ENCODE measurements at regions not wholly inside any gene's neighbourhood (a gene's known extent, or its start where the extent isn't known, plus 50 kb on each side); places are given as distances from the start of the nearest gene placed in this dataset.

DNA sequence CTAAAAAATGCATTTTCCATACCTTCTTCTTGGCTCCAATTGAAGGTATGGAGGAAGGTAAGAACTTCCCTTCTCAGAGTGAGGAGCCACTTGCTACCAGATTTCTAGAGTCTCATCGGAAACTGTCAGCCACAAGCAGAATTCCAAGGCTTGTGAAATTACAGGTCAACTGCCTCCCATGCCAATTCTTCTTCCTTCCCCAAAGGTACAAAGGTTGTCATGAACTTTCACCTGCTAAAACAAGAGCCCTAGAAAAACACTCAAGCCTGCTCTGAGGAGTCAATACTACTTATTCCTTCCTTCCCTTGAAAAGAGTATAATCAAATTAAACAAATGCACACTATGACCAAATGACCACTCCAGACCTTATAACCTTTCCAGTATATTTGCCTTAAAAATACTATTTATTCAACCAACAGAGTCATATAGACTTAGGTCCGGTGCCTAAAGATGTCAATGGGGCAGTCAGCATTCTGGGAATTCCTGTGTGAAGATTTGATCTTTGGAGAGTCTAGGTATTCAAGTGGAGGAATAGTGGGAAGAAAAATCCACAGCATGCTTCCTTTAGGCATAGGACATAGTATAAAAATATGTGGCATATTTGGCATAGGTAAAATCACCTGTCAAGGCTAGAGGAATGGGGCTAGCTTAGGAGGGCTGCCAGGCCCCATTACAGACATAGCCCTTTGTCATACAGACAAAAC, 539.3 kb downstream of the LIG4 start:
- H3K27ac ChIP-seq, result no peak overlapping the region
- no peak for DNase-seq
- intact Hi-C loops (cut with DNase I), result no loop called here
- 32 to 50% methylated on average over 2 of the region's 2 CpGs for WGBS, 2 donors
- H3K9me3 ChIP-seq, result no peaks in the 10 kb centered on the region
- H3K27me3 ChIP-seq, result no peaks in the 10 kb centered on the region
- no peaks in the 10 kb centered on the region for H3K36me3 ChIP-seq
- H3K4me1 ChIP-seq, result no peaks in the 10 kb centered on the region
- no peak overlapping the region for H3K4me3 ChIP-seq (replicated peaks in 1 of 3)
- TF ChIP-seq POLR2A (IDR thresholded peaks at IDR 0.05) (no peak), CTCF (IDR thresholded peaks at IDR 0.05) (no peak)

- WGBS, 2 donors, result 83 to 84% methylated on average over 8 of the region's 8 CpGs
- intact Hi-C loops (cut with DNase I), result no loop called here
- Histone ChIP-seq H3K27ac (no peak overlapping the region), H3K27me3 (no peaks in the 10 kb centered on the region), H3K9me3 (no peaks in the 10 kb centered on the region), H3K4me3 (replicated peaks in 1 of 3) (no peak overlapping the region), H3K4me1 (no peaks in the 10 kb centered on the region), H3K36me3 (no peaks in the 10 kb centered on the region)
- TF ChIP-seq CTCF (IDR thresholded peaks at IDR 0.05) (no peak), POLR2A (IDR thresholded peaks at IDR 0.05) (no peak)
- no peak for DNase-seq
Observed at GRCh38 chr13:107669391-107669993, 545.8 kb downstream of the LIG4 start.

- WGBS, 2 donors, result 92 to 98% methylated on average over 2 of the region's 2 CpGs
- no peaks in the 10 kb centered on the region for H3K27me3 ChIP-seq
- DNase-seq, result no peak
- H3K9me3 ChIP-seq, result no peaks in the 10 kb centered on the region
- H3K36me3 ChIP-seq, result no peaks in the 10 kb centered on the region
- no peaks in the 10 kb centered on the region for H3K4me1 ChIP-seq
- H3K27ac ChIP-seq, result no peak overlapping the region
- no peak for TF ChIP-seq CTCF (IDR thresholded peaks at IDR 0.05)
- no peak overlapping the region for H3K4me3 ChIP-seq (replicated peaks in 1 of 3)
- intact Hi-C loops (cut with DNase I), result no loop called here
Observed at GRCh38 chr13:107665926-107666458, 549.3 kb downstream of the LIG4 start.

GRCh38 chr13:107650081-107650701, 565.1 kb downstream of the LIG4 start:
- Histone ChIP-seq H3K27me3 (no peaks in the 10 kb centered on the region), H3K4me3 (replicated peaks in 1 of 3) (no peak overlapping the region), H3K36me3 (no peaks in the 10 kb centered on the region), H3K4me1 (no peaks in the 10 kb centered on the region), H3K27ac (no peak overlapping the region), H3K9me3 (no peaks in the 10 kb centered on the region)
- whole genome bisulfite sequencing, 2 donors, result 17 to 18% methylated on average over 15 of the region's 15 CpGs
- peak; percentile 46 to 48 for DNase-seq
- intact Hi-C loops (cut with DNase I), result no loop called here
- TF ChIP-seq POLR2A (IDR thresholded peaks at IDR 0.05) (no peak), CTCF (IDR thresholded peaks at IDR 0.05) (peak; percentile 17 to 69 (median 55))

GRCh38 chr13:107649079-107649478, 566.3 kb downstream of the LIG4 start:
- Histone ChIP-seq H3K4me3 (replicated peaks in 1 of 3) (no peak overlapping the region), H3K27me3 (no peaks in the 10 kb centered on the region), H3K4me1 (no peaks in the 10 kb centered on the region), H3K9me3 (no peaks in the 10 kb centered on the region), H3K27ac (no peak overlapping the region), H3K36me3 (no peaks in the 10 kb centered on the region)
- TF ChIP-seq POLR2A (IDR thresholded peaks at IDR 0.05), result no peak
- no peak for TF ChIP-seq CTCF (IDR thresholded peaks at IDR 0.05)
- intact Hi-C loops (cut with DNase I), result loop anchor here (10.0 kb wide), 1 partner anchor 434 kb away; no protein-coding TSS in a partner anchor
- DNase-seq, result no peak

All from thyroid gland (tissue), 4 donors.